GM19025 (cell line): ENCODE measurements at regions not wholly inside any gene's neighbourhood (a gene's known extent, or its start where the extent isn't known, plus 50 kb on each side); places are given as distances from the start of the nearest gene placed in this dataset.

Experiments
- ATAC-seq: cut with Tn5 transposase; IDR thresholded peaks from one replicate; pipeline ENCODE4 v1.9.1; 2021; ENCODE audit warnings: mild to moderate bottlenecking, low read depth, moderate library complexity; ENCODE audit not compliant: unreplicated experiment

DNA sequence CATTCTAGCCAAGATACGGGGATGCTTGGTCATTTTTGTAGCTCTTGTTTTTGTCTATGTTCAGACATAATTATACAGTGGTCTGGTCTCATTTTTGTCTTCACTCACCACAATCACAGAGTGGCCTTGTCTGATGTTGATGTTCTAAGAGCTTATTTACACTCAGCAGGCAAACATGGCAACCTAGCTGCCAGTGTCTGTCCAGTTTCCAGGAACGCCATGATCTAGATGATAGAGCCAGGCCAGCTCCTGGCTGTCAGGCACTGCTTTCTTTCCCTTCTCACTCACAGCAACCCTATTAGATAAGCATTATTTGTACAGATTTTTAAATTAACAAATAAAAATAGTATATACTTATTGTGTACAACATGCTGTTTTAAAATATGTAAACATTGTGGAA lies 98.6 kb upstream of the PHF14 start:
- ATAC-seq, result no peak

DNA sequence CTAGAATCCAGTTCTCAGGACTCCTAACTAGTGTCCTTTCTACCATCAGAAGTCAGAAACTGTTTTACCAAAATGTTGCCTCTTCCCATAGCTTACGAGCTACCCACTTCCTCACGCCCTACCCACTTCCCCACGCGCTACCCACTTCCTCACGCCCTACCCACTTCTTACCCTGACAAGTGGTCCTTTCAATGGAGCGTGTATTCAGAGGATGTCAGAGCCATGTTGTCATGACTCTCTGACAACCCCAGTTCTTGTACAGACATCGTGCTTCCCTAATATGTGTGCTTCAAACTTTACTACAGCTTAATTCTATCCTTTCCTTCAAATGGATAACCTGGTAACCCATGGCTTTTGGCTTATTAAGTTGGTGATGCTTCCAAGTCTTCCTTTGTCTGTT lies 84.8 kb upstream of the PHF14 start:
- no peak for ATAC-seq

DNA sequence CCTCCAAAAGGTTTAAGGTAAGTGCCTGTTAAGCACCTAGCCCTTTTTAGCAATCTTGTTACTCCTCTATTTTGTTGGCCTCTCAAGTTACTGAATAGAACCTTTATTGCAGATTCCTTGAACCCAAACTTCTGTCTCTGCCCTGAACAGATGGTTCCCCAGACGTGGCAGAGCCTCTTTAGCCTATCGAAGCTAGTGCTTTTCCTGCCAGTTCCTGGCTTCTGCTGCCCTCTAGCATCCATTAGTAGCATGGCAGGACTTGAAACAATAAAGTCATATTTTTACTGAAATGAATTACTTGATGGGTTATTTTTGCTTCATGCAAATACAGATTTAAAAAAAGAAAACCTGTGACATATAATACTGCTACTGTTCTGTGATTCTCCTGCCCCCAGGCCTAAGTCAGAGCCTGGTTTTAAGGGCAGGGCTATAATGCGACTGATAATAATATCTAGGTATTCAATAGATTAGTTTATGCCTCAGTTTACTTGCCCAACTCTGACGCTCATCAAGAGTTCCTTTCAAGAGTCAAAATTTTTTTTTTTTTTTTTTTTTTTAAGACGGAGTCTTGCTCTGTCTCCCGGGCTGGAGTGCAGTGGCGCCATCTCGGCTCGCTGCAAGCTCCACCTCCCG lies 84.3 kb upstream of the PHF14 start:
- peak; percentile 92 for ATAC-seq

DNA sequence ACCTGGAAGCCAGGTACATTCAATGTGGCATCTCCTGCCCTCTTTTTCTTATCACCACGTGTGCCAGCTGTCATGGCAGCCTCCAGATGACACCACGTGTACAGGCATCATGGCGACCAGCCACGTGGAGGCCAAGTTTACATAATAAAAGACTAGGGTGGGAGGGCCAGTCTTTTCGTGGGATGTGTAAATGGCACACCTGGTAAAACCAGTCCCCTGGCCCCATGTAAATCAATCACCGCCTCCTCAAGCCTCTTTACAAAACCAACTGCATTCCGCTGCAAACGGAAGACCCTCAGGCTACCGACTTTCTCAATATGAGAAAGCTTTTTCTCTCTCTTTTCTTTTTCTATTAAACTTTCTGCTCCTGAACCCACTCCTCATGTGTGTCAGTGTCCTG lies 65.1 kb upstream of the PHF14 start:
- no peak for ATAC-seq

DNA sequence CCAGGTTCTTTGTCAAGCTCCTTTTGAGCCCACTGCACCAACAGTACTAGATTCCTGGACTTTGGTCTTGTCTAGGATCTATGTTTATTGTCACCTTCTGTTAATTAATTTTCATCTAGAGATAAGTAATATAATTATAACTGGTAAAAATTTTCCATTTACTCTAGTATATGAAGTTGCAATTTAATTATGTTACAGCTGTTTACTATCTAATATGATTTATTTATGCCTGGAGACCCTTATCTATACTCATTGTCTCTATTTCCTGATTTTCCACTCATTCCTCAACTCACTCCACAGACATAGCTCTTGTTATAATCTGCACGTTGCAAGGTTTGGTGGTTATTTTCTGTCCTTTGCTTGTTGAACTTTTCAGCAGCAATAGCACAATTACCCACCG lies 63.2 kb upstream of the PHF14 start:
- no peak for ATAC-seq

DNA sequence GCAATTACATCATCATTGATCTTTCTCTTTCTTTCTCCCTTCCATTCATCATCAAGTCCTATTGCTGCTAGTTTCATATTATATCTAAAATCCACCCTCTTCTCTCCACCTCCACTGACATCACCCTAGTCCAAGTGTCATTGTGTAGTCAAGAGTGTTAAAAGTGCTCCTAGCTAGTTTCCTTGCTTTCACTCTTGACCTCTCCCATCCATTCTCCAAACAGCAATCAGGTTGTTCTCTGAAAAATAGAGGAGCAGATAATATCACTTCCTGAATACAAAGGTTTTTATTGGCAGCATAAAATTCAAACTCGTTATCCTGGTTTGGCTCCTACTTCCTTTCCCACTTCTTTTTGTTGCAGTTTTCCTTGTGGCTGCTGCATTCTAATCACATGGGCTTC lies 61.6 kb upstream of the PHF14 start:
- no peak for ATAC-seq

DNA sequence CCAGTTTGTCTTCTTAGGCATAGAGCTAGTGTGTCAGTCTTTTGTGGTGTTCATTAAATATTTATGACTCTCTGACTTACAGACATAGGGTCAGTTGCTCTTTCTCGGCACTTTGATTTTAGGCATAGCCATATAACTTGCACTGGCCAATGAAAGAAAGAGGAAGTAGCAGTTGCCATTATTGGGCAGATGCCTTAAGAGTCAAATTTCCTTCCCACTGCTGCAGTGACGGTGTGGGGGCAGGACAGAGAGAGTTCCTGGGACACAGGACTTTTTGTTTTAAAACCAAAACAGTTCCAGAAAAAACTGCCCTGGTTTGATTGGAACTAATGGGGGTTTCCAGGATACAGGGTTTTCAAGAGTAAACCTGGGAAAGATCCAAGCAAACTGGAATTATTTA lies 60.2 kb upstream of the PHF14 start:
- ATAC-seq, result no peak

DNA sequence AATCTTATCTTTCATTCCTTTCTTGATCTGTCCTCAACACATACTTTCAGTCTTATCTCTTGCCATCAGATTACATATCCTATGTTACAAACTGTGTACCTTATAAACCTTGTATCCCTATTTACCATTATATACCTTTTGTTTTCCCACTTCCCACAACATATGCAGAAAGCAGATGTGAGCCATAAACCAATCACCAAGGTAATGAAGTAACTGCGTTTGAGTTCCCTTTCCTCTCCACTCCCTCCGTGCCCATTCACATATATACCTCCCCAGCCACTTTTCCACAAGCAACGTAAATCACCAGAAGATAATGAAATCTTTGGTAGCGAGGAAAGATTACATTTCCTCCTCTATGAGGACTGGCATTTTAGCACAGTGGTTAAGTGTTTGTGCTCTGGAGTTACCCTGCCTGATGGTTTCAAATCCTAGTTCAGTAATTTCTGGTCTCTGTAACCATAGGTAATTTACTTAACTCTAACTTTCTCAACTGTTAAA lies 55.5 kb upstream of the PHF14 start:
- ATAC-seq, result no peak

DNA sequence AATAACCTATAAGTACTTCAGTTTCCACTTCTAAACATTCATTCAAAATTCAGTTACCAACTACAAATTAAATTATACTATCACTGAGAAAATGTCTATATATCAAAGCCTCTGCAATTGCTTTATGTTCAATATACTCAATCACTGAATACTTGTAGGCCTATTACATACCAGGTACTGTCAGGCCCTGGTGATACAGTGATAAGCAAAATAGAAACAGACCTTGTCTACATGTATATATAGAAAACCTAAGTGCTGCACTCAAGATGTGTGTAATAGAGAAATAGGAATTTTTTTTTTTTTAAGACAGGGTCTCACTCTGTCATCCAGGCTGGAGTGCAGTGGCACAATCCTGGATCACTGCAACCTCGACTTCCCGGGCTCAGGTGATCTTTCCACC lies 53.7 kb upstream of the PHF14 start:
- no peak for ATAC-seq
